Chondrocyte (in vitro differentiated cells): ENCODE measurements at regions not wholly inside any gene's neighbourhood (a gene's known extent, or its start where the extent isn't known, plus 50 kb on each side); places are given as distances from the start of the nearest gene placed in this dataset.
"Not testable (repeated sequence)": the region's sequence is repeated elsewhere in the genome, so short reads cannot be mapped to it uniquely, and the experiment has no call there.

Experiments used
- DNase-seq: peaks from one replicate; pipeline ENCODE4 v3.0.0; 2021; ENCODE audit warnings: mixed read lengths, low spot score
- H3K27ac Mint-ChIP-seq: one replicate; pipeline ENCODE4 v1.8.0; 2021; ENCODE audit warnings: mild to moderate bottlenecking, moderate library complexity, mixed read lengths; ENCODE audit not compliant: unreplicated experiment
- H3K27me3 Mint-ChIP-seq: 2 replicates; pipeline ENCODE4 v1.8.0; 2021; ENCODE audit warnings: low read depth, mixed read lengths
- H3K36me3 Mint-ChIP-seq: 2 replicates; pipeline ENCODE4 v1.8.0; 2021; ENCODE audit warnings: low read depth, mixed read lengths
- H3K4me1 Mint-ChIP-seq: 2 replicates; pipeline ENCODE4 v1.8.0; 2021; ENCODE audit warnings: low read depth, mild to moderate bottlenecking, mixed read lengths
- H3K4me3 Mint-ChIP-seq: one replicate; pipeline ENCODE4 v1.8.0; 2021; ENCODE audit warnings: mild to moderate bottlenecking, moderate library complexity, mixed read lengths; ENCODE audit not compliant: unreplicated experiment
- H3K9me3 Mint-ChIP-seq: 2 replicates; pipeline ENCODE4 v1.8.0; 2021; ENCODE audit warnings: low read depth, mixed read lengths
- TF ChIP-seq, protein P1 (sequence below): fragments of 200-600 bp; sonication (generic); IDR thresholded peaks from 2 replicates; pipeline ENCODE4 v1.5.0; 2021; ENCODE audit warnings: antibody characterized with exemption, mild to moderate bottlenecking, moderate library complexity

- Mint-ChIP-seq H3K4me3 (no peak overlapping the region), H3K36me3 (no peaks in the 10 kb centered on the region), H3K27me3 (no peaks in the 10 kb centered on the region), H3K9me3 (no peaks in the 10 kb centered on the region), H3K27ac (no peak overlapping the region), H3K4me1 (no peaks in the 10 kb centered on the region)
- TF ChIP-seq, protein P1, sequence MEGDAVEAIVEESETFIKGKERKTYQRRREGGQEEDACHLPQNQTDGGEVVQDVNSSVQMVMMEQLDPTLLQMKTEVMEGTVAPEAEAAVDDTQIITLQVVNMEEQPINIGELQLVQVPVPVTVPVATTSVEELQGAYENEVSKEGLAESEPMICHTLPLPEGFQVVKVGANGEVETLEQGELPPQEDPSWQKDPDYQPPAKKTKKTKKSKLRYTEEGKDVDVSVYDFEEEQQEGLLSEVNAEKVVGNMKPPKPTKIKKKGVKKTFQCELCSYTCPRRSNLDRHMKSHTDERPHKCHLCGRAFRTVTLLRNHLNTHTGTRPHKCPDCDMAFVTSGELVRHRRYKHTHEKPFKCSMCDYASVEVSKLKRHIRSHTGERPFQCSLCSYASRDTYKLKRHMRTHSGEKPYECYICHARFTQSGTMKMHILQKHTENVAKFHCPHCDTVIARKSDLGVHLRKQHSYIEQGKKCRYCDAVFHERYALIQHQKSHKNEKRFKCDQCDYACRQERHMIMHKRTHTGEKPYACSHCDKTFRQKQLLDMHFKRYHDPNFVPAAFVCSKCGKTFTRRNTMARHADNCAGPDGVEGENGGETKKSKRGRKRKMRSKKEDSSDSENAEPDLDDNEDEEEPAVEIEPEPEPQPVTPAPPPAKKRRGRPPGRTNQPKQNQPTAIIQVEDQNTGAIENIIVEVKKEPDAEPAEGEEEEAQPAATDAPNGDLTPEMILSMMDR, result no peak
- DNase-seq, result no peak
These were observed 205.0 kb upstream of the STAC start for GRCh38 chr3:36175113-36175812.

- H3K4me1 Mint-ChIP-seq, result no peaks in the 10 kb centered on the region
- H3K36me3 Mint-ChIP-seq, result no peaks in the 10 kb centered on the region
- no peaks in the 10 kb centered on the region for H3K27me3 Mint-ChIP-seq
- TF ChIP-seq, protein P1, result no peak
- no peak overlapping the region for H3K27ac Mint-ChIP-seq
- no peak for DNase-seq
- no peak overlapping the region for H3K4me3 Mint-ChIP-seq
- no peaks in the 10 kb centered on the region for H3K9me3 Mint-ChIP-seq
These were observed 204.3 kb upstream of the STAC start for GRCh38 chr3:36175916-36176461.

DNA sequence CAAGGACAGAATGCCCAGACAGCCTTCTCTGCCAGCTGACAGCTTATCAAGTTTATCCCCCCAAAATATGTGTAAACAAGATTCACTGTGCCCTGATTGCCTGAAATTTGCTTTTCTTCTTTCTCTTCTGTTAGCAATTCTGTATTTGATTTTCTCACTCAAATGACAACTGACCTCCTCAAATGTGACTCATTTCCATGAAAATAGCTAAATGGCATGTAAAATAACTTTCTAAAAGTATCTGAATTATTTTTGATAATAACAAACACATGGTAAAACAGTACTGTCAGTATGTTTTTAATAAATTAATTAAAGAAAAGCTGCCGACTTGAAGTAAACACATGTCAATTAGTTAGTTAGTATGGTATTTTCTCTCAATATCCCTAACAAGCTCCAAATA, 202.3 kb upstream of the STAC start:
- H3K4me3 Mint-ChIP-seq, result no peak overlapping the region
- no peaks in the 10 kb centered on the region for H3K27me3 Mint-ChIP-seq
- DNase-seq, result no peak
- H3K4me1 Mint-ChIP-seq, result no peaks in the 10 kb centered on the region
- no peaks in the 10 kb centered on the region for H3K9me3 Mint-ChIP-seq
- no peak overlapping the region for H3K27ac Mint-ChIP-seq
- no peaks in the 10 kb centered on the region for H3K36me3 Mint-ChIP-seq
- TF ChIP-seq, protein P1, result no peak

- Mint-ChIP-seq H3K9me3 (peaks cover 3% of the 10 kb centered on the region), H3K4me3 (no peak overlapping the region), H3K36me3 (no peaks in the 10 kb centered on the region), H3K27ac (no peak overlapping the region), H3K27me3 (peaks cover 1% of the 10 kb centered on the region), H3K4me1 (no peaks in the 10 kb centered on the region)
- no peak for DNase-seq
- TF ChIP-seq, protein P1, result no peak
These were observed 198.3 kb upstream of the STAC start for GRCh38 chr3:36182024-36182423.

DNA sequence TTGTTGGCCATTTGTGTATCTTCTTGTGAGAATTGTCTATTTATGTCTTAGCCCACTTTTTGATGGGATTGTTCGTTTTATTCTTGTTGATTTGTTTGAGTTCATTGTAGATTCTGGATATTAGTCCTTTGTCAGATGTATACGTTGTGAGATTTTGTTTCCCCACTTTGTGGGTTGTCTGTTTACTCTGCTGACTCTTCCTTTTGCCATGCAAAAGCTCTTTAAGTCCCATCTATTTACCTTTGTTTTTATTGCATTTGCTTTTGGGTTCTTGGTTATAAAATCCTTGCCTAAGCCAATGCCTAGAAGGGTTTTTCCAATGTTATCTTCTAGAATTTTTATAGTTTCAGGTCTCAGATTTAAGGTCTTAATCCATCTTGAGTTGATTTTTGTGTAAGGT, 193.1 kb upstream of the STAC start:
- not testable (repeated sequence) for H3K4me1 Mint-ChIP-seq, H3K4me3 Mint-ChIP-seq, H3K27ac Mint-ChIP-seq, DNase-seq, H3K36me3 Mint-ChIP-seq
- peaks cover 18% of the 10 kb centered on the region for H3K27me3 Mint-ChIP-seq
- peaks cover 14% of the 10 kb centered on the region for H3K9me3 Mint-ChIP-seq

DNA sequence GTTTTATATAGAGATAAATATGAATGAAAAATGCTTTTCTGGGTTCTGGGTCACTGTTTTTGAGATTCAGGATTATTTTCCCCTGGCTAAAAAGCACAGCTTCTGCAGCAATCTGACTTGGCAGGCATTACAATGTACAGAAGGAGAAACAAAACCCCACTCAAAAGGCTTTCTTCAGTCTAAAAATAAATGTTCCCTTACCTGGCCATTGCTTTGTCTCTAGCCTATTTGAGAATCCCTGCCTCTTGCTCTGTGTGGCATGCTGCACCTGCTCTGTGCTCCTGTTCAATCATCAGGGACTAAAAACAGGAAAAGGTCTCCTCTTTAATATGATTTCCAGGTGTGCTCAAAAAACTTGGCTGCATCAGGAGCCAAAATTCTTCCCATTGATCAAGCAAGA, 187.4 kb upstream of the STAC start:
- no peak overlapping the region for H3K4me3 Mint-ChIP-seq
- H3K9me3 Mint-ChIP-seq, result peaks cover 5% of the 10 kb centered on the region
- H3K36me3 Mint-ChIP-seq, result no peaks in the 10 kb centered on the region
- no peak overlapping the region for H3K27ac Mint-ChIP-seq
- TF ChIP-seq, protein P1, result no peak
- DNase-seq, result no peak
- peaks cover 16% of the 10 kb centered on the region for H3K27me3 Mint-ChIP-seq
- H3K4me1 Mint-ChIP-seq, result no peaks in the 10 kb centered on the region
